ENCODE measurements at regions not wholly inside any gene's neighbourhood (a gene's known extent, or its start where the extent isn't known, plus 50 kb on each side); places are given as distances from the start of the nearest gene placed in this dataset.
A peak's percentile ranks its signal among the peaks of the same experiment; 100 is the strongest.
"Not testable (repeated sequence)": the region's sequence is repeated elsewhere in the genome, so short reads cannot be mapped to it uniquely, and the experiment has no call there.

GRCh38 chr2:65600871-65601270 lies 168.5 kb upstream of the SPRED2 start:
- H3K79me1 ChIP-seq (ENCODE audit: low read depth, low read length); H4K91ac ChIP-seq (replicated peaks; ENCODE audit: insufficient read length, low read length); H3K9me3 ChIP-seq (ENCODE audit: insufficient read depth in 2 of 2, low read depth in 1 of 2, low read length in 1 of 2); CTCF ChIA-PET (ENCODE audit: partially characterized antibody); H3K4me1 ChIP-seq (replicated peaks in 1 of 4; ENCODE audit: control insufficient read depth in 3 of 4, insufficient read depth in 4 of 4, low read length in 3 of 4); H4K20me1 ChIP-seq (replicated peaks in 1 of 2; ENCODE audit: control insufficient read depth in 1 of 2, insufficient read depth in 2 of 2, low read length in 2 of 2); H2BK120ac ChIP-seq (replicated peaks; ENCODE audit: low read depth, low read length); H4K8ac ChIP-seq (ENCODE audit: extremely low read depth, insufficient read depth, low read length); H3K23me2 ChIP-seq (ENCODE audit: low read depth, low read length); H3K4me2 ChIP-seq (ENCODE audit: insufficient read depth in 1 of 2, low read depth in 2 of 2, low read length in 2 of 2); H3K56ac ChIP-seq (replicated peaks; ENCODE audit: insufficient read length, low read depth, low read length); H2BK20ac ChIP-seq (ENCODE audit: low read length); H3K36me3 ChIP-seq (ENCODE audit: control insufficient read depth in 2 of 4, insufficient read depth in 4 of 4, low read length in 3 of 4); H3K79me2 ChIP-seq (ENCODE audit: control insufficient read depth in 1 of 2, insufficient read depth in 2 of 2, low read length in 2 of 2); H2AK5ac ChIP-seq (ENCODE audit: low read depth, low read length); H3K27ac ChIP-seq (ENCODE audit: low read depth, low read length); H2AFZ ChIP-seq (ENCODE audit: low read length); H3K18ac ChIP-seq (ENCODE audit: extremely low read depth, low read length); H4K5ac ChIP-seq (ENCODE audit: insufficient read length, low read depth, low read length); H2BK5ac ChIP-seq (ENCODE audit: low read depth, low read length); H2BK12ac ChIP-seq (ENCODE audit: low read depth, low read length); H3K23ac ChIP-seq (ENCODE audit: insufficient read length); FAIRE-seq; H3K4me3 ChIP-seq (ENCODE audit: extremely low read depth in 1 of 4, insufficient read depth in 2 of 4, low read depth in 3 of 4, low read length in 4 of 4); H2BK15ac ChIP-seq (ENCODE audit: low read length); H3K27me3 ChIP-seq (replicated peaks in 1 of 4; ENCODE audit: control insufficient read depth in 3 of 4, extremely low read depth in 1 of 4, insufficient read depth in 3 of 4, low read length in 3 of 4); H3K14ac ChIP-seq (ENCODE audit: insufficient read length); POLR2A ChIA-PET (ENCODE audit: partially characterized antibody); H3K4ac ChIP-seq (replicated peaks; ENCODE audit: insufficient read length, low read depth, low read length); H3K9ac ChIP-seq (replicated peaks in 1 of 4; ENCODE audit: extremely low read depth in 1 of 4, low read depth in 3 of 4, low read length in 3 of 4): not testable (repeated sequence)
- DNase-seq (ENCODE audit: low read depth in 1 of 2, low spot score in 2 of 2) = peak in 1 of 2 experiments; percentile 14
- WGBS, 2 experiments (ENCODE audit: extremely low coverage in 1 of 2, insufficient coverage in 1 of 2, insufficient read length in 1 of 2, insufficient replicate concordance in 2 of 2, low coverage in 1 of 2, low lambda C conversion rate in 2 of 2, missing lambda C conversion rate in 1 of 2) = no CpG with 5 or more reads among the region's 33 CpGs

- H3K4me1 ChIP-seq (replicated peaks in 1 of 4; ENCODE audit: control insufficient read depth in 3 of 4, insufficient read depth in 4 of 4, low read length in 3 of 4); FAIRE-seq; H2BK5ac ChIP-seq (ENCODE audit: low read depth, low read length); H2BK15ac ChIP-seq (ENCODE audit: low read length); H2BK12ac ChIP-seq (ENCODE audit: low read depth, low read length); H3K18ac ChIP-seq (ENCODE audit: extremely low read depth, low read length); H4K20me1 ChIP-seq (replicated peaks in 1 of 2; ENCODE audit: control insufficient read depth in 1 of 2, insufficient read depth in 2 of 2, low read length in 2 of 2); H3K79me2 ChIP-seq (ENCODE audit: control insufficient read depth in 1 of 2, insufficient read depth in 2 of 2, low read length in 2 of 2); H3K9me3 ChIP-seq (ENCODE audit: insufficient read depth in 2 of 2, low read depth in 1 of 2, low read length in 1 of 2); H3K56ac ChIP-seq (replicated peaks; ENCODE audit: insufficient read length, low read depth, low read length); H3K23me2 ChIP-seq (ENCODE audit: low read depth, low read length); H3K4ac ChIP-seq (replicated peaks; ENCODE audit: insufficient read length, low read depth, low read length); H4K8ac ChIP-seq (ENCODE audit: extremely low read depth, insufficient read depth, low read length); H2AK5ac ChIP-seq (ENCODE audit: low read depth, low read length); H3K23ac ChIP-seq (ENCODE audit: insufficient read length); H3K14ac ChIP-seq (ENCODE audit: insufficient read length); H3K9ac ChIP-seq (replicated peaks in 1 of 4; ENCODE audit: extremely low read depth in 1 of 4, low read depth in 3 of 4, low read length in 3 of 4); H4K91ac ChIP-seq (replicated peaks; ENCODE audit: insufficient read length, low read length); H2AFZ ChIP-seq (ENCODE audit: low read length); POLR2A ChIA-PET (ENCODE audit: partially characterized antibody); H4K5ac ChIP-seq (ENCODE audit: insufficient read length, low read depth, low read length); H3K4me3 ChIP-seq (ENCODE audit: extremely low read depth in 1 of 4, insufficient read depth in 2 of 4, low read depth in 3 of 4, low read length in 4 of 4); CTCF ChIA-PET (ENCODE audit: partially characterized antibody); H3K79me1 ChIP-seq (ENCODE audit: low read depth, low read length); H3K27me3 ChIP-seq (replicated peaks in 1 of 4; ENCODE audit: control insufficient read depth in 3 of 4, extremely low read depth in 1 of 4, insufficient read depth in 3 of 4, low read length in 3 of 4); H2BK20ac ChIP-seq (ENCODE audit: low read length); DNase-seq (ENCODE audit: low read depth in 1 of 2, low spot score in 2 of 2); H2BK120ac ChIP-seq (replicated peaks; ENCODE audit: low read depth, low read length); H3K27ac ChIP-seq (ENCODE audit: low read depth, low read length); H3K36me3 ChIP-seq (ENCODE audit: control insufficient read depth in 2 of 4, insufficient read depth in 4 of 4, low read length in 3 of 4); H3K4me2 ChIP-seq (ENCODE audit: insufficient read depth in 1 of 2, low read depth in 2 of 2, low read length in 2 of 2): not testable (repeated sequence)
- no CpG with 5 or more reads among the region's 26 CpGs for WGBS, 2 experiments (ENCODE audit: extremely low coverage in 1 of 2, insufficient coverage in 1 of 2, insufficient read length in 1 of 2, insufficient replicate concordance in 2 of 2, low coverage in 1 of 2, low lambda C conversion rate in 2 of 2, missing lambda C conversion rate in 1 of 2)
Measured at GRCh38 chr2:65600351-65600750, 168.0 kb upstream of the SPRED2 start.
